Panc1 (cell line): ENCODE measurements at regions not wholly inside any gene's neighbourhood (a gene's known extent, or its start where the extent isn't known, plus 50 kb on each side); places are given as distances from the start of the nearest gene placed in this dataset.

ENCODE experiments used
- ATAC-seq: fragments of 200-7000 bp; cut with Tn5 transposase; 2 replicates; pipeline ENCODE4 v1.9.1; 2020; ENCODE audit warnings: mild to moderate bottlenecking, moderate library complexity
- BruUV-seq: library from RNA; stranded (reverse); fragments of 400-500 nt; replicated peaks from 2 replicates; lab custom pipeline; 2021; lab: Mats Ljungman, UMichigan
- CTCF ChIA-PET: fragments of 300-600 bp; sonication (Branson Sonifier 250); formaldehyde crosslinking; loops from one replicate; lab custom pipeline; 2022; ENCODE audit warnings: antibody characterized with exemption; lab: Charles Lee
- POLR2A ChIA-PET: fragments of 300-600 bp; sonication (Branson Sonifier 250); formaldehyde crosslinking; loops from one replicate; lab custom pipeline; 2022; ENCODE audit warnings: antibody characterized with exemption; lab: Charles Lee
- DNase-seq: peaks from one replicate; pipeline ENCODE4 v3.0.0-alpha.2; 2010; ENCODE audit warnings: low read depth, low spot score
- H3K27ac ChIP-seq: 2 replicates; pipeline ENCODE4 v1.5.1; 2011; ENCODE audit warnings: mild to moderate bottlenecking, low read length, inconsistent platforms
- H3K27me3 ChIP-seq: fragments of 200-500 bp; sonication (Bioruptor generic); 2 replicates; pipeline ENCODE4 v1.6.0; 2014; ENCODE audit warnings: low read length, inconsistent platforms; ENCODE audit not compliant: control insufficient read depth, insufficient read depth
- H3K36me3 ChIP-seq: fragments of 200-500 bp; sonication (Bioruptor generic); 2 replicates; pipeline ENCODE4 v1.5.1; 2014; ENCODE audit warnings: inconsistent platforms, mild to moderate bottlenecking, low read length, moderate library complexity; ENCODE audit not compliant: control insufficient read depth, insufficient read depth
- H3K4me1 ChIP-seq: 2 replicates; pipeline ENCODE4 v1.5.1; 2011; ENCODE audit warnings: inconsistent platforms, mild to moderate bottlenecking, low read length, moderate library complexity; ENCODE audit not compliant: control insufficient read depth, insufficient read depth
- H3K4me3 ChIP-seq, 2 experiments: 2 replicates each; pipeline ENCODE4 v1.5.1; 2011 to 2012; ENCODE audit warnings: low read depth in 2 of 2, low read length in 2 of 2, mild to moderate bottlenecking in 2 of 2, inconsistent platforms in 1 of 2, moderate library complexity in 1 of 2
- H3K9me3 ChIP-seq: fragments of 200-500 bp; sonication (Bioruptor generic); 2 replicates; pipeline ENCODE4 v1.5.1; 2014; ENCODE audit warnings: low read depth, mild to moderate bottlenecking, inconsistent platforms, low read length, moderate library complexity; ENCODE audit not compliant: control insufficient read depth, insufficient read depth
- POLR2AphosphoS5 ChIP-seq: IDR thresholded peaks from 2 replicates; pipeline ENCODE4 v1.6.1; 2012; ENCODE audit warnings: mild to moderate bottlenecking, low read depth, low read length, moderate library complexity
- SIN3A ChIP-seq: IDR thresholded peaks from 2 replicates; pipeline ENCODE4 v1.6.1; 2012; ENCODE audit warnings: low read depth, mild to moderate bottlenecking, low read length, moderate library complexity, borderline replicate concordance; ENCODE audit not compliant: insufficient read depth
- TCF7L2 ChIP-seq: IDR thresholded peaks from 2 replicates; pipeline ENCODE4 v1.6.1; 2011; ENCODE audit warnings: mild to moderate bottlenecking, low read depth, low read length, inconsistent platforms
- in situ Hi-C: cut with HindIII; loops from 2 replicates; pipeline ENCODE4 v1.10.0; 2016; ENCODE audit warnings: low sequenced_read_pairs, low pct_unique_long_range_greater_than_20kb
- intact Hi-C: fragments of 100-400 bp; cut with micrococcal nuclease; formaldehyde crosslinking; loops from one replicate; pipeline ENCODE4 v1.10.0; 2022; ENCODE audit not compliant: unreplicated experiment
- TF ChIP-seq, protein P1 (sequence below), 2 experiments: IDR thresholded peaks; 2 replicates each; pipeline ENCODE4 v1.6.1; 2011 to 2012; ENCODE audit warnings: low read depth in 2 of 2, control low read depth in 1 of 2, low read length in 1 of 2, mild to moderate bottlenecking in 1 of 2, moderate library complexity in 1 of 2; ENCODE audit not compliant: insufficient read depth in 1 of 2
- TF ChIP-seq, protein P2 (sequence below): fragments of 450-650 bp; IDR thresholded peaks from 2 replicates; pipeline ENCODE4 v1.5.1; 2017; ENCODE audit warnings: mild to moderate bottlenecking

DNA sequence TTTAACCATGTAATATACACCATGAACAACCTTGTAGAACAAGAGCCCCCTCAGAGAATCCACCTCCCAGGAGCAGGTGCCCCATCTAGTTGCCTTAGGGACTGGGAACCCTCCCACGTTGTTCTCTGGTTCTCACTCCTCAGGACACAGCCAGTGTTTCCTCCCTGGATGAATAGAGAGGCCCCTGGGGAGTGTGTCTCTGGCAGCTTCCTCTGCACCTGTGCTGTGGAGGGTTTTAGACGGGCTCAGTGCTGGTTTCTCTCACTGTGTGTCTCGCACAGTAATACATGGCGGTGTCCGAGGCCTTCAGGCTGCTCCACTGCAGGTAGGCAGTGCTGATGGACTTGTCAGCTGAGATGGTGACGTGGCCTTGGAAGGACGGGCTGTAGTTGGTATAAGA, 581.3 kb downstream of the TMEM121 start:
- peaks cover 2% of the 10 kb centered on the region for H3K27me3 ChIP-seq
- H3K9me3 ChIP-seq, result no peaks in the 10 kb centered on the region
- H3K4me3 ChIP-seq, result no peak overlapping the region
- intact Hi-C loops, result no loop called here
- no peaks in the 10 kb centered on the region for H3K36me3 ChIP-seq
- ATAC-seq (no peak), DNase-seq (no peak)
- in situ Hi-C loops, result no loop called here
- no peak overlapping the region for H3K27ac ChIP-seq
- ChIA-PET CTCF (no interaction called here), POLR2A (no interaction called here)
- TF ChIP-seq POLR2AphosphoS5 (no peak), SIN3A (no peak), TCF7L2 (no peak)
- TF ChIP-seq, protein P1, sequence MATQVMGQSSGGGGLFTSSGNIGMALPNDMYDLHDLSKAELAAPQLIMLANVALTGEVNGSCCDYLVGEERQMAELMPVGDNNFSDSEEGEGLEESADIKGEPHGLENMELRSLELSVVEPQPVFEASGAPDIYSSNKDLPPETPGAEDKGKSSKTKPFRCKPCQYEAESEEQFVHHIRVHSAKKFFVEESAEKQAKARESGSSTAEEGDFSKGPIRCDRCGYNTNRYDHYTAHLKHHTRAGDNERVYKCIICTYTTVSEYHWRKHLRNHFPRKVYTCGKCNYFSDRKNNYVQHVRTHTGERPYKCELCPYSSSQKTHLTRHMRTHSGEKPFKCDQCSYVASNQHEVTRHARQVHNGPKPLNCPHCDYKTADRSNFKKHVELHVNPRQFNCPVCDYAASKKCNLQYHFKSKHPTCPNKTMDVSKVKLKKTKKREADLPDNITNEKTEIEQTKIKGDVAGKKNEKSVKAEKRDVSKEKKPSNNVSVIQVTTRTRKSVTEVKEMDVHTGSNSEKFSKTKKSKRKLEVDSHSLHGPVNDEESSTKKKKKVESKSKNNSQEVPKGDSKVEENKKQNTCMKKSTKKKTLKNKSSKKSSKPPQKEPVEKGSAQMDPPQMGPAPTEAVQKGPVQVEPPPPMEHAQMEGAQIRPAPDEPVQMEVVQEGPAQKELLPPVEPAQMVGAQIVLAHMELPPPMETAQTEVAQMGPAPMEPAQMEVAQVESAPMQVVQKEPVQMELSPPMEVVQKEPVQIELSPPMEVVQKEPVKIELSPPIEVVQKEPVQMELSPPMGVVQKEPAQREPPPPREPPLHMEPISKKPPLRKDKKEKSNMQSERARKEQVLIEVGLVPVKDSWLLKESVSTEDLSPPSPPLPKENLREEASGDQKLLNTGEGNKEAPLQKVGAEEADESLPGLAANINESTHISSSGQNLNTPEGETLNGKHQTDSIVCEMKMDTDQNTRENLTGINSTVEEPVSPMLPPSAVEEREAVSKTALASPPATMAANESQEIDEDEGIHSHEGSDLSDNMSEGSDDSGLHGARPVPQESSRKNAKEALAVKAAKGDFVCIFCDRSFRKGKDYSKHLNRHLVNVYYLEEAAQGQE (IDR thresholded peaks at IDR 0.05; ENCODE audit: insufficient read depth in 1 of 2, low read depth in 2 of 2, low read length in 1 of 2), result no peak
- TF ChIP-seq, protein P2, sequence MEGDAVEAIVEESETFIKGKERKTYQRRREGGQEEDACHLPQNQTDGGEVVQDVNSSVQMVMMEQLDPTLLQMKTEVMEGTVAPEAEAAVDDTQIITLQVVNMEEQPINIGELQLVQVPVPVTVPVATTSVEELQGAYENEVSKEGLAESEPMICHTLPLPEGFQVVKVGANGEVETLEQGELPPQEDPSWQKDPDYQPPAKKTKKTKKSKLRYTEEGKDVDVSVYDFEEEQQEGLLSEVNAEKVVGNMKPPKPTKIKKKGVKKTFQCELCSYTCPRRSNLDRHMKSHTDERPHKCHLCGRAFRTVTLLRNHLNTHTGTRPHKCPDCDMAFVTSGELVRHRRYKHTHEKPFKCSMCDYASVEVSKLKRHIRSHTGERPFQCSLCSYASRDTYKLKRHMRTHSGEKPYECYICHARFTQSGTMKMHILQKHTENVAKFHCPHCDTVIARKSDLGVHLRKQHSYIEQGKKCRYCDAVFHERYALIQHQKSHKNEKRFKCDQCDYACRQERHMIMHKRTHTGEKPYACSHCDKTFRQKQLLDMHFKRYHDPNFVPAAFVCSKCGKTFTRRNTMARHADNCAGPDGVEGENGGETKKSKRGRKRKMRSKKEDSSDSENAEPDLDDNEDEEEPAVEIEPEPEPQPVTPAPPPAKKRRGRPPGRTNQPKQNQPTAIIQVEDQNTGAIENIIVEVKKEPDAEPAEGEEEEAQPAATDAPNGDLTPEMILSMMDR, result no peak
- no TSS peak for BruUV-seq
- no peaks in the 10 kb centered on the region for H3K4me1 ChIP-seq

DNA sequence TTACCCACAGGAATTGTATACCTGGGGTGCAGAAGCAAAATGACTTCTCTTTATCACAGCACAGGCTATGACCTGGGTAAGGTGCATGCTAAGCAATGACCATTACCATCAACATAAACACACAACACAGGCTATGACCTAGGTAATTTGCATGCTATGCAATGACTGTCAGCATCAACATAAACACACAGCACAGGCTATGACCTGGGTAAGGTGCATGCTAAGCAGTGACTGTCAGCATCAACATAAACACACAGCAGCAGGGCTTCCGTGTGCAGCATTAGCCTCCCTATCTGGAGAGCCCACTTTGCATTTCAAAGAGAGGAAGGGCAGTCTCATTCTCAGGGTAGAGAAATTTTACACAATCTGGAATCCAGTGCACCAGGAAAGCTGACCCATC, 583.0 kb downstream of the TMEM121 start:
- ChIA-PET POLR2A (no interaction called here), CTCF (no interaction called here)
- H3K4me3 ChIP-seq, result no peak overlapping the region
- in situ Hi-C loops (no loop called here), intact Hi-C loops (no loop called here)
- DNase-seq (no peak), ATAC-seq (no peak)
- TF ChIP-seq TCF7L2, result no peak
- no peak for TF ChIP-seq SIN3A
- TF ChIP-seq, protein P2, result no peak
- TF ChIP-seq, protein P1 (IDR thresholded peaks at IDR 0.05; ENCODE audit: insufficient read depth in 1 of 2, low read depth in 2 of 2, low read length in 1 of 2), result no peak
- TF ChIP-seq POLR2AphosphoS5, result no peak
- H3K27ac ChIP-seq, result no peak overlapping the region
- no peaks in the 10 kb centered on the region for H3K27me3 ChIP-seq
- BruUV-seq, result no TSS peak
- H3K9me3 ChIP-seq, result no peaks in the 10 kb centered on the region
- no peaks in the 10 kb centered on the region for H3K36me3 ChIP-seq
- H3K4me1 ChIP-seq, result no peaks in the 10 kb centered on the region
